HG03095 (cell line): ENCODE measurements at regions not wholly inside any gene's neighbourhood (a gene's known extent, or its start where the extent isn't known, plus 50 kb on each side); places are given as distances from the start of the nearest gene placed in this dataset.
A peak's percentile ranks its signal among the peaks of the same experiment; 100 is the strongest.

ENCODE experiments used
- ATAC-seq: cut with Tn5 transposase; IDR thresholded peaks from one replicate; pipeline ENCODE4 v1.9.1; 2021; ENCODE audit warnings: moderate library complexity; ENCODE audit not compliant: unreplicated experiment

GRCh38 chr5:164555809-164556208 is 1050.4 kb downstream of the MAT2B start:
- ATAC-seq, result no peak

DNA sequence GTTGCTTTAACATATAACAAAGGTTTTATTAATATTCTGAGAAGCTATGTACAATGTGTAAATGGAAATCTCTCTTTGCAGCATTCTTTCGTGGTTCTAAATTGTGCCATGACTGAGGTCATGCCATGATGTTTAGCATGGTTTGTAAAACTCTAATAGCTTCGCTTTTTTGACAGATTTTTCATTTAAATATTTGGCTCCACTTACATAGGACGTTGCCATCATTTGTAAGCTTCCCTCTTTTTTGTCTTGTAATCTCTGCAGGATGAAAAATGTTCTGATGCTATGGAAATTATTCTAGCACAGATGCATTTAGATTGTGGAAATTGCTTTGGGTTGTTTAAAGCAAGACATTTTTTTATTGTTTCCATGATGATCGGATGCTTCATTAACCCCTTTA is 1054.8 kb downstream of the MAT2B start:
- no peak for ATAC-seq

DNA sequence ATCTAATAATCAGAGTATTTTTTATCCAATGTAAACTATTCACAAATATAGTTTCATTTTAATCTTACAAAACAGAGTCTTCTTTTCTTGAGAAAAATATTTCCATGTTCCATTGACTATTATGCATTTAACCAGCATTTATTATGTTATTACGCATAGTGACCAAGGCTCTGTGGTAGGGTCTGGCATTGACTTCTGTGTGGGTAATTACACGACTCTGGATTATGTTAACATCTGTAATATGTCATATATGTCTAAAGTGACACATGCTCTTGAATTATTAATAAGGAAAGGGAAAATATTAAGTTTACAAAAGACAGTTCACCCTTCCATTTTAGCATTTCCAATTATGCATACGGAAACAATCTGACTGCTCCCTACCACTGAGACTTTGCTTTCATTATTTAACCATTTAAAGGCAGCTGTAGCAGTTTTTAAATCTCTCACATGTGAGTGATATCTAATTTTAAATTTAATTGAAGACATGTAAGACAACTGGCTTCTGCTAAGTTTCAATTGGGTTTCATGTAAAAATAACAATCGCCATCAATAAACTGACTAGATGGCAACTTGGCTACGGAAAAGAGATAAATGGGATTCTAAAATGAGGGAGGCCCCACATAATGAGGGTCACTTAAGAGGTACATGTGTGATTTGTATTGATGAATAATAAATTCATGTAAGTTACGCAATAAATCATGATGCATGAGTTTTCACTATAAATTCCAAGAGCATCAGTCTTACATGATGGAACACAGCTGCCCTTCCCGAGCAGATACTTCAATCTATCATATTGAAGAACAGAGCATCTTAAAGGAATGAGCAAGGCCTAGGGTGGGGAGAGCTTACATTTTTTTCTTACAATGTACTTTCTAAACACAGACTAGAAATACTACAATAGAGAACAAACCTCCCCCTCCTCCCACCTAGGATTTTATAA is 1056.8 kb downstream of the MAT2B start:
- ATAC-seq, result no peak

GRCh38 chr5:164563370-164563769 is 1058.0 kb downstream of the MAT2B start:
- ATAC-seq, result no peak

GRCh38 chr5:164573397-164573796 is 1068.0 kb downstream of the MAT2B start:
- no peak for ATAC-seq

- no peak for ATAC-seq
Measured at GRCh38 chr5:164577201-164577600, 1071.8 kb downstream of the MAT2B start.

- ATAC-seq, result no peak
Measured at GRCh38 chr5:164577742-164578141, 1072.3 kb downstream of the MAT2B start.

- ATAC-seq, result no peak
Measured at GRCh38 chr5:164578401-164578800, 1073.0 kb downstream of the MAT2B start.

DNA sequence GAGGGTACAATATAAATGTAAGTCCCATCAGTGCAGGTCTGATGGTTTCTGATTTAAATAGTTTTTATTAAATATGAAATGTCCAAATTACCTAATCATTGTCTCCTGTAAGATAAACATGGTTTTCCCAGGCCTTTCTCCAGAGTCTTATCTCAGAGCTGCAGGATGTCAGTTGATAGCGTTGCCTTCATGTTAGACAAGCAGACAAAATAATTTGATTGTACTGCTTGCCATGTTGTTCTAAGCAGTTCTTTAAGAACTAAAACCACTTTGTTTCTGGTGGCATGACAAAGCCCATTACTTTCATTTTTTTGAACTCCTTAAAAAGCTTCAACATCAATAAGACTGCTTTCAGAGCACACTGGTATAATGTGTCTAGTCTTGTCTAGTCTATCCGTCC is 1073.5 kb downstream of the MAT2B start:
- no peak for ATAC-seq

GRCh38 chr5:164580155-164580554 is 1074.7 kb downstream of the MAT2B start:
- no peak for ATAC-seq

GRCh38 chr5:164581889-164582288 is 1076.5 kb downstream of the MAT2B start:
- ATAC-seq, result no peak

DNA sequence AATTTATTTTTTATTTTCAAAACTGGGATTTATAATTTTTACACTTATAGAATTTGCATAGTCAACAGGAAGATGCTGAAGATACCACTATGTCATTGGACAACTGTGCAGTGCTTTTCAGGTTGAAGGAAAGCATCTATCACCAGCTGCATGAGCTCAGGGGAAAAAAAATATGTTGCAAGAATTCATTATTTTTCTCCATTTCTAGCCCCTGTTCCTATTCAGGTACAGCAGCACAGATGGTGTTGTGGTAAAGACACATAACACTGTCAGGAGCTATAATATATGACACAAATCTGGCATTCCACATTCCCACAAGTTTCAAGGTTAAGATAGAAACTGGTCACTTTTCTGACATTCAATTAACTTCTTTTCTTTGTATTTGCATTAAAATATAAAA is 1088.6 kb downstream of the MAT2B start:
- no peak for ATAC-seq

- peak; percentile 85 for ATAC-seq
Measured at GRCh38 chr5:164597293-164597900, 1092.0 kb downstream of the MAT2B start.

DNA sequence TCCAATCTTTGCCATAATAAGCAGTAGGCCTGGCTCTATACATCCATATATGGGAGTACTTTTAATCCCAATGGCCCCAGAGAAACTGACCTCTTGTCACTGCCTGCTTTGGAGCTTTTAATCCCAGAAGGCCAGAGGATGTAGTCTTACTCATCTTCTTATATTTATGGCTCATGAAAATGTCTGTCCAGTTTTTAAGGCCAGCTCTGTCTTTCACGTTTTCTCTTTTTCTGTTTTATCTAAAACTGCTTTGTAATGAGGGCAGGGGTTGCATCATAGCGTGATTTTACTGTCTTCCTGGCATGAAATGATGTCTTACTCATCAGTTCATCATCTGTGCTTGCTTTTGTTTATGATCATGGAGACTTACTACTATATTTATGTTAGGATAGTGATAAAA is 1094.9 kb downstream of the MAT2B start:
- ATAC-seq, result no peak

GRCh38 chr5:164600929-164601535 is 1095.6 kb downstream of the MAT2B start:
- ATAC-seq, result no peak

DNA sequence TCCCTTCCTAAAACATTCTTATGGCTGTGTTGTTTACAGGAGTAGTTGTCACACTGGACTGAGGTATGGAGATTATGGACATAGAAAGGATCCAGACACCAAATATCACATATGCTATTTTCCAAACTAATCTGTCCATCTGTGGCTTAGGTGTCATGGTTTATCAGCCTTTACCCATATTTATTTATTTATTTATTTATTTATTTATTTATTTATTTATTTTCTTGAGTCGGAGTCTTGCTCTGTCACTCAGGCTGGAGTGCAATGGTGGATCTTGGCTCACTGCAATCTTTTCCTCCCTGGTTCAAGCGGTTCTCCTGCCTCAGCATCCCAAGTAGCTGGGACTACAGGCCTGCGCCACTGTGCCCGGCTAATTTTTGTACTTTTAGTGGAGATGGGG is 1103.1 kb downstream of the MAT2B start:
- ATAC-seq, result no peak

DNA sequence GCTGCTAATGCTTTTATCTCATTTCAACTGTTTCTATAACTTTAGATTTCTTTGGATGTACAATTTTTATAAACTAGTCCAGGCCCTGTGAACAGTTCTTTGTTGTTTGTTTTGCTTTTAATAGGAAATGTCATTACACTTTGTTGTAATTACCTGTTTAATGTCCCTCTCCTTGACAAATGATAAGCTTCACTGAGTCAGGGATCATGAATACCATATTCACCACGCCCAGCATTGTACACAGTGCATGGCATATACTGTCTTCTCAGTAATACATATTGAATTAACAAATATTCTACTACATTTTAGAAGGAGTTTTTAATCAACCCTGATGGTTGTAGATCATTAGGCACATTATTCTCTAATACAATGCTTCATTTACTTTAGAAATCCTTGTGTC is 1105.0 kb downstream of the MAT2B start:
- ATAC-seq, result no peak

DNA sequence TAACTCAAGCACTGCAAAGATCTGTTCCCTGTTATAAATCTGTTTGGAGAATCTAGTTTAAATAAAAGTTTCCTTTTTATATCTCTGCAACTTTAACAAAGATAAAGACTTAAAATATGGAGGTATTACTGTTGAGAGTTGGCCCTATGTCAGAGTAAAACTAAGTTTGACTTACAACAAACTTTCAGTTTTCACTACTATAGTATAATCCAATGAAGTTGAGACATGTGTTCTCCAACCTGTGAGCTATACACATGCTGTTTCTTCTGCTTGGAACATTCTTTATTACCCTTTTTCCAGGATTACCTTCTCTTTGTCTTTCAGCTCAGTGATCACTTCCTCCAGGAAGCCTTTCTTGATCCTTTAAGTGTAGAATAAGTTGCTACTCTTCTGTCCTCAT is 1109.3 kb downstream of the MAT2B start:
- no peak for ATAC-seq

- no peak for ATAC-seq
Measured at GRCh38 chr5:164617290-164617689, 1111.9 kb downstream of the MAT2B start.

DNA sequence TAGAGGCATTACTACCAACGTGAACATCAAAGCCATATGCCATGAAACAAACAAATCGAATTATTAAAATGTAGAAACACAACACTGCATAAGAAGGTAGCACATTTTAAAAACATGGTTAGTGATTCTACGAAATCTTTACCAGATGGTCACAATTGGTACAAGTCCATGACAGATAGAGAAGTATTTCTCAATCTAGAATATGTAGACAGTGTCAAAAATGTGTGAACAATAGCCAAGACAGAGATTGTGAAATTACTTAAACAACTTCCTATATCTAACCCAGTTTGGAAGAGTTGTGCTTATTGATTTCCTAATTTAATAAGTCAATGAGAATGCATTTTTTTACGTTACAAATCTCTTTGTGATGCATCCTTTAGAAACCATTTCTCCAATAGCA is 1121.6 kb downstream of the MAT2B start:
- ATAC-seq, result no peak

DNA sequence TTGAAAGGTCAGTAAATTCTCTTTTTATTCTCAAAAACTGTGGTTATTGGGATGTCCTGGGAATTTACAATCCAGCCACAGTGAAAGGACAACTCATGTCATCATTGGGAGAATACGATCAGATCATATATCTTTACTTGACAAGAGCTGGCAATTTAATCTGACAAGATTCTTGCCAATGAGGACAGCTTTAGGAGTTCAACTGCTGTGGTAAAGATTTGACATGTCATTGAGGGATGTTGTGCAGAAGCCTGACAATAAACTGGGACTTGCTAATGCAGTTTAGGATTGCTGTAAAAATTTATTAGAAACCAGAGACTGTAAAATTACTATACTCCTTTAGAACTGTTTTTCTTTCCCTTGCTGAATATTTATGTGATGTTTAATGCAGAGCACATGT is 1131.0 kb downstream of the MAT2B start:
- no peak for ATAC-seq

GRCh38 chr5:164637931-164638521 is 1132.6 kb downstream of the MAT2B start:
- no peak for ATAC-seq
